GM19351 (cell line): ENCODE measurements at regions not wholly inside any gene's neighbourhood (a gene's known extent, or its start where the extent isn't known, plus 50 kb on each side); places are given as distances from the start of the nearest gene placed in this dataset.

ENCODE experiments used
- ATAC-seq: cut with Tn5 transposase; IDR thresholded peaks from one replicate; pipeline ENCODE4 v1.9.1; 2021; ENCODE audit warnings: mild to moderate bottlenecking, moderate library complexity; ENCODE audit not compliant: unreplicated experiment

DNA sequence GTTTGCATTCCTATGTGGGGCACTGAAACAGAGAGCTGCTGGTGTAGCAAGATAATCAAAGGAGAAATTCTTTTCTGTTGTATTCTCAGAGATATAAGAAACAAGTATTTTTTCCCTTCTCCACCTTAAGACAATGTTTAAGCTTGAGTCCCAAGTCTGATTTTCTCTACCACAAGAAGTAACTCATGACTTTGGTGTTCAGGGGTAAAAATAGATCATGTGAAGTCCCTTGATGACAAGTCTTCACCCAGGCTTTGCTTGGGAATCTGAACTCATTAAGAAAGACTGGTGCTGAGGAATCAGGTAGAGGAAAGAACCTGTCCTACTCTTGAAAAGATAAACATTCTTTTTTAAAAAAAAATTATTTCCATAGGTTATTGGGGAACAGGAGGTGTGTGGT lies 205.6 kb downstream of the ALDH8A1 start:
- ATAC-seq, result no peak

GRCh38 chr6:134741200-134741536 lies 208.7 kb downstream of the ALDH8A1 start:
- ATAC-seq, result no peak

DNA sequence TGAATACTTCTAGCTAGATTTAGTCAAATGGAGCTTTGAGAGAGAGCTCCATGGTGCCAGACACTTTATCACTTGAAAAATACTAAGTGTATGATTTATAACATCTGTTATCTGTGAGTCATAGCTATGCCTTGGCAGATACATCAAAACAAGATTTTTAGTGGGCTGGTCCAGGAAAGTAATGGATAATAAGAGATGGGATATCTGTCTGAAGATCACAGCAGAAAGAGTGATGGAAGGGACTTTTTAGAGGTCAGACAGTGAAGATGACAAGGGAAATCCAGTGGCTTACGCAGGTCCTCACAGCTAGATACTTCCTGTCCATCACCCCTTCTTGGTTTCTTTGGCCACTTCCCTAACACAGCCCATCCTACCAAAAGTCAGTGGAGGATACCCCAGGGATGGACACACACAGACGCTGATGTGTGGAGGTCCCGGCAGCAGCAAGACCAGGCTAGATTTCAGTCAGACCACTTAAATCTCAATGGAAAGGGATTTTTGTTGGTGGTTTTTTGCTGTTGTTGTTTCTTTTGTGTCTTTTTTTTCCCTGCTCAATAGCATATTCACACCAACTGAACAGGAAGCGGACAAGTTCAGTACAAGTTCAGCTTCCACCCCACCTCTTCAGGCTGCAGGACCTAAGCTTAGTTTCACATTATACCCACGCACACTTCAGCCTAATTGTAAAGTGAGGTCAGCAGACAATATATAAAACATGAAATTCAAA lies 209.3 kb downstream of the ALDH8A1 start:
- ATAC-seq, result no peak

DNA sequence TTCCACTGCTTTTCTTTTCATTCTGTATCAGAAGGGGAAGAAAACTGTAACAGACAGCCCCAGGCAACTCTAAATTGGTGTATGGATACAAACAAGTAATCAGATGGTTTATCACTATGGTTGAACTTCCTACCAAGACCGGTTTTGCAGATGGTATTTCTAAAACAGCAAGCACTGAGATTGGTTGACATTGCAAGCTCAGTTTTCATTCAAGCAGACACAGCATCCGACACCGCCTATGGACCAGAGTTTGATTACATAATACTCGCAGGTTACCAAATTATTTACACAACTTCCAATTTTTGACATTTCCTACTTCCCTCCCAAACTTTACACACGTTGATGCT lies 209.9 kb downstream of the ALDH8A1 start:
- no peak for ATAC-seq

GRCh38 chr6:134739299-134740026 lies 210.4 kb downstream of the ALDH8A1 start:
- ATAC-seq, result no peak

DNA sequence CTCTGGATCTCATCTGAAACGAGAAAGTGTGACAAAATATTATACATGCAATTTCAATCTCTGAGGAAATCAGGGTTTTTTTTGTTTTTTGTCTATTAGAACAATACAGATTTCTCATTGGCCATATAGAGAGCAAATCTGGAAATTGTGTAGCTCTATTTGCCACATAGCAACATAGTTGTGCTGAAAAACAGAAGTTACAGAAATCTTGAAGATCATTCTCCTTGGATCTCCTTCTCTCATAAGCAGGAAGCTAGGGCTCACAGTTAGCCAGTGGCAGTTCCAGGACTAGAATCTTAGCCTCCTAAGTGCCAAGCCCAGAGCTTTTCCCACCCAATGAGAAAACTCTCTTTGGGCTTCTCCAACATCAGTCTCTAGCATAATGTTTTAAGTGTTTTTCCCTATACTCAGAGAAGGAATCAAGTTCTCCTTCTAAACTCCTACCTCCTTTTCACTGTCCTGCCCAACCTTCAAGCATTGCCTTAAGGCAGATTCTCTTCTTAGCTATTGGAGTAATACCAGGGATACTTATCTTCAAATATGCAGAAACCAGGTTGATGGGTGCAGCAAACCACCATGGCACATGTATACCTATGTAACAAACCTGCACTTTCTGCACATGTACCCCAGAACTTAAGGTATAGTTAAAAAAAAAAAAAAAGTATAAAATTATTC lies 211.6 kb downstream of the ALDH8A1 start:
- ATAC-seq, result no peak

DNA sequence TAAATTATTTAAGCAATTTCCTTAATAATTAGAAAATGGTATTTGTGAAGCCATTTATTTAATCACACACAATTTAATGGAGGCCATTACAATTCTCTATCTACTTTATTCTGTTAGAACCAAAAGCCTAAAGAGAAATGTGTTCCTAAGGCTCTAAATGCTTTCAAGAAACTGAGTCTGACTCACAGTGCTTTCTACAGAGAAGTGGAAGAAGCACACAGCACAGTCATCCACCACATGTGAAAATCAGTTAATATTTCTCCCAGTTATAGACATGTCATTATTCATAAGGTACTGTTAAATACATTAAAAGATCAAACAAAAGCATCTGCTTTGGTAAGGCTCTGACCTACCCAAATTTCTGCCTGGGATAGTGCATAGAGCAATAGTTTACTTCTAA lies 214.4 kb downstream of the ALDH8A1 start:
- ATAC-seq, result no peak

GRCh38 chr6:134734312-134734869 lies 215.5 kb downstream of the ALDH8A1 start:
- no peak for ATAC-seq

GRCh38 chr6:134733801-134734200 lies 216.1 kb downstream of the ALDH8A1 start:
- ATAC-seq, result no peak

- no peak for ATAC-seq
Measured at GRCh38 chr6:134732763-134733162, 217.1 kb downstream of the ALDH8A1 start.

DNA sequence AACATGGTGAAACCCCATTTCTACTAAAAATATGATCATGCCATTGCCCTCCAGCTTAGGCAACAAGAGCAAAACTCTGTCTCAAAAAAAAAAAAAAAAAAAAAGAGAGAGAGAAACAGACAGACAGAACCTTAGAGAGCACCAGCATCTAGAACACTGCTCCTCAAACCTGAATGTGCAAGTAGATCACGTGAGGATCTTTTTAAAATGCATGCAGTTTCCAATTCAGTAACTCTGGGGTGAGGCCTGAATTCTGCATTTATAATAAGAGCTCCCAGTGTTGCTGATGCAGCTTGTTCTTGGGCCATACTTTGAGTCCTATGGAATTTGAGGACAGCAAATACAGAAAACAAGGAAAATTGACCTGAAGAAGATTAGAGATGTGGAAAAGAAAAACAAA lies 218.3 kb downstream of the ALDH8A1 start:
- ATAC-seq, result no peak

DNA sequence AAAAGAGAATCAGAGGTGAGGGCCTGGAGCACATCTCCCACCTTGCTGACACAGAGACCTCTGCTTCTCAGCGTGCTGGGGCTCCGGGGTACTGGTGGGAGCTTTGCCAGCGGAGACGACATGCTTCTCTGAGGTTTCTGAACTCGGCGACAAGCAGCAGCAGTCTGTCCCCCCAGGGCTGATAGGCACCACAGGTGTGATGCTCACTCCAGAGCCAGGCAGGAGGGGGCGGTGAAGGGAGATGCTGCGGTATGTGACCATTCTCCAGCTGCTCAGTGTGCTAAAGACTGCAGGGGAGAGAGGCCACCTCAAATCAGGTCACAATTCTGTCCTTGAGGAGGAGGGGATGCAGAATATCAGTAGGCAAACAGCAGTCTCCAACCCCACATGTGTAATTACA lies 219.9 kb downstream of the ALDH8A1 start:
- no peak for ATAC-seq

- ATAC-seq, result no peak
Measured at GRCh38 chr6:134729561-134729960, 220.3 kb downstream of the ALDH8A1 start.

GRCh38 chr6:134727081-134727480 lies 222.8 kb downstream of the ALDH8A1 start:
- no peak for ATAC-seq

DNA sequence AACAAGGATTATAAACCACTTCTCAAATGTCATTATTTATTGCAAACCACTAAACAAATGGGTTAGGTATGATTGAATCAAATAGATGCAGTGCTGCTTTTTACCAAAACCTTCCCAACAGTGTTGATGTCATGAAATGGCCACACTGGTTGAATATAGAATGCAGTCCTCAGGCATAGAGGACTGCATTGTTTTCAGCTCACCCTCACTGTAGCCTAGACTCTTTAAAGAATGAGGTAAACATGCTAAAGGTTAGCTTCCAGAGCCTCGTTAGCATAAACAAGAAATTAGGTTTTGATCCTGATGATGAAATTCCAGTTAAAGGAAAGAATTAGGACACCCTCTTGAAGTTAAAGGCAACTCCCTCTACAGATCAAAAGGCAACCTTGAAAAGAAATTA lies 224.3 kb downstream of the ALDH8A1 start:
- no peak for ATAC-seq

- ATAC-seq, result no peak
Measured at GRCh38 chr6:134724771-134725340, 225.0 kb downstream of the ALDH8A1 start.

GRCh38 chr6:134723081-134723871 lies 226.6 kb downstream of the ALDH8A1 start:
- no peak for ATAC-seq

GRCh38 chr6:134722200-134722870 lies 227.6 kb downstream of the ALDH8A1 start:
- no peak for ATAC-seq

GRCh38 chr6:134721060-134721405 lies 228.9 kb downstream of the ALDH8A1 start:
- no peak for ATAC-seq

GRCh38 chr6:134720353-134721059 lies 229.4 kb downstream of the ALDH8A1 start:
- no peak for ATAC-seq
